ENCODE measurements at regions not wholly inside any gene's neighbourhood (a gene's known extent, or its start where the extent isn't known, plus 50 kb on each side); places are given as distances from the start of the nearest gene placed in this dataset.
"Not testable (repeated sequence)": the region's sequence is repeated elsewhere in the genome, so short reads cannot be mapped to it uniquely, and the experiment has no call there.

DNA sequence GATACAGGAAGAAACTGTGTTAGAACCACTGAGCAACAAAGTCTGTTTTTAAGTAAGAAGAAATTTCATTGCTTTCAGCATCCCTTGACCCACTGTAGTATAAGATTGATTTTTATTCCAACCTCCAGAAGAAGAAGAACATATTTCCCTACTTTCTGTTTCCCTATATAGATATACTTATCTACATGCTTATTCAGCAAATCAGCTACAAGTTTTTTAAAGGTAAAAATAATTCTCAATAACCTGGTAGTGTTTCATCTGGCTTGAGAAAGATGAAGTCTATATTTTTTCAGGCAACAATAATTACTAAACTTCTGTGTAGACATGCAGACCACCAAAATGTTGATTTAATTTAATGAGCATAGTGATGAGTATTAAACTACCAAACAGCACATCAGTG is 201.0 kb downstream of the OSTF1 start:
- DNase-seq, result no peak

DNA sequence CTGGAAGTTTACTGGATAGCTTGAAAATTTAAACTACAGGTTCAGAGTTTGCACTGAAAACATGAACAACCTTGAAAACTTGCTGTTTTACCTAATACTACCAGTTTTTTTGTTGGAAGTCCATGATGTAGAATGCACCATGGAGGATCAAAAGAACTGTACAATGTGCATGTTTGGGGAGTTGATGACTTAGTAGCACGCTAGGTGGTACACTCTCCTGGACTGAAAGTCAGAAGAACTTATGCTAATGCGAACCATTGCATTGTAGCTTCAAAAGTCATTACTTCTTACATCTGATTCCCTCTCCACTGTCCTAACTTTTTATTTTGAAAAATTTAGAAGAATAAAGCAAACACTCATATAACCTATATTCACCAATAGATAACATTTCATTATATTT is 211.0 kb downstream of the OSTF1 start:
- no peak for DNase-seq

DNA sequence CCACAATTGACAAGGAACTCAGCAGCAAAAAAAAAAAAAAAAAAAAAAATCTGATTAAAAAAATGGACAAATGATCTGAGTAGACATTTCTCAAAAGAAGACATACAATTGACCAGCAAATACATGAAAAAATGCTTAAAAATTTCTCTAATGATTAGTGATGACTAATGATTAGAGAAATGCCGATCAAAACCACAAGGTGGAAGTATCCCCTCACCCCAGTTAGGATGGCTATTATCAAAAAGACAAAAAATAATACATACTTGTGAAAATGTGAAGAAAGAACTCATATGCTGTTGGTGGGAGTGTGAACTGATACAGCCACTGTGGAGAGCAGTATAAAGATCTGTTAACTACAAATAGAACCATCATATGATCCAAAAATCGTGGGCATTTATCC is 245.3 kb downstream of the OSTF1 start:
- DNase-seq, result no peak

DNA sequence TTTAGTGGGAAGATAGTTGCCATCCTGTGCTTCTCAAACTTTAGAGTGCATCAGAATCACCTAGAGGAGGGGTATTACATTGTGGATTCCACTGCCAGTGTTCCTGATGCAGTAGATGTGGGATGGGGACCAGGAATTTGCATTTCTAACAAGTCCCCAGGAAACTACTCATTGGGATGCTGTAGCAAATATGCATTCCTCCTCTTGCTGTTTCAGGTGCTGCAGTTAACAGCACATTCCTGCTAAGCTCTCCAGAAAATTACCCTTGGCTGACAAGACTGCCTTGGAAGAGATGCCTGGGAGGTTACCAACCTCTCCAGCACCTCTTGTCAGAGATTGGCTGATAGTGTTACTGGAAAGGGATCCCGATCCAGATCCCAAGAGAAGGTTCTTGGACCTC is 270.5 kb downstream of the OSTF1 start:
- no peak for DNase-seq

DNA sequence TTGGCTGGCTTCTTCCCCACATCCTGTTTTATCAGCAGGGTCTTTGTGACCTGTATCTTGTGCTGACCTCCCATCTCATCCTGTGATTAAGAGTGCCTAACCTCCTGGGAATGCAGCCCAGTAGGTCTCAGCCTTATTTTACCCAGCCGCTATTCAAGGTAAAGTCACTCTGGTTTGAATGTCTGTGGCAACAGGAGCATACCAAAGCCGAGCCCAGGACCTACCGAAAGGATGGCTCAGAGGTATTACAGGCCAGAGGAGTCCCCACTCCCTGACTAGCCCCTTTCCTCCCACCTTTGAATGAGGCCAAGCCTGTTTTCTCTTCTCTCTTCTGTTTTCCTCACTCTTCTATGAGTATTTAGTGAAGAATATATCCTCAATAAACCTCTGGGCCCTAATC is 271.3 kb downstream of the OSTF1 start:
- DNase-seq, result no peak

DNA sequence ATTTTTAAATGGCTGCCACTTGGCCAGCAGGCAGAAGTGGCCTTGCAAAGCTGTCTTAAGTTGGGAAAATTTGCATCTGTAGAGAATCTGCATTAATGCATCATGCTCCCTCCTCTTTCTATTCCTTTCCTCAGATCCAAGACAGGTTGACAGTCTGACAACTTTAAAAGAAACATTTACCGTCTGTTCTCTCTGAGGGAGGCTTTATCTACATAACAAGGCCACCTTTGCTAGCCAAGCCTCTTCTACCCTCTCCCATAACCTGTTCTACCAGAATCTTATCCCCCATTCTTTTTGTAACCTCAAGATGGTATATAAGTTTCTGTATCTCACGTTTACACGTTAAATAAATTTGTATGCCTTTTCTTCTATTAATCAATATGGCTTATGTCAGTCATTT is 271.9 kb downstream of the OSTF1 start:
- no peak for DNase-seq

DNA sequence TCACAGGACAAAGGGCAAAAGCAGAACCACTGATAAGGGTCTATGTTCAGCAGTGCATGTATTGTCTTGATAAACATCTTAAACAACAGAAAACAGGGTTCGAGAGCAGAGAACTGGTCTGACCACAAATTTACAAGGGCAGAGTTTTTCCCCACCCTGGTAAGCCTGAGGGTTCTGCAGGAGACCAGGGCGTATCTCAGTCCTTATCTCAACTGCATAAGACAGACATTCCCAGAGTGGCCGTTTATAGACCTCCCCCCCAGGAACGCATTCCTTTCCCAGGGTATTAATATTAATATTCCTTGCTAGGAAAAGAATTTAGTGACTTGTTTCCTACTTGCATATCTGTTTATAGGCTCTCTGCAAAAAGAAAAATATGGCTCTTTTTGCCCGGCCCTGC is 274.1 kb downstream of the OSTF1 start:
- not testable (repeated sequence) for DNase-seq

DNA sequence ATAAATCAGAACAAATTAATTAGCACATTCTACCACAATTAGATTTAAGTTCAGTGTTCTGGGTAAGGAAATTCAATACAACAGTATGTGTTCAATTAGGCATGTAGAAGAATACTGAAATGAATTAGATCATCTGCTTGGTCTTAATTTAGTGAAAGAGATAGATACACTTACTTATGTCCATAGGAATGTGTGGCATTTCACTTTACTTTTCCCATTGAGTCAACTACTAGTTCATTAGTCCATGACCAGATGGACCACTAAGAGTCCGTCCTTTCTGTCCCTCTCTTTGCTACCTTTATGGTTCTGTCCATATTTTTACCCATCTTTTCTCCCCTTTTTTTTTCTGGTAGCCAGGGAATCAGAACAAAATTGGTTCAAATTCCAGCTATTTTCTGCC is 276.9 kb downstream of the OSTF1 start:
- DNase-seq, result no peak

DNA sequence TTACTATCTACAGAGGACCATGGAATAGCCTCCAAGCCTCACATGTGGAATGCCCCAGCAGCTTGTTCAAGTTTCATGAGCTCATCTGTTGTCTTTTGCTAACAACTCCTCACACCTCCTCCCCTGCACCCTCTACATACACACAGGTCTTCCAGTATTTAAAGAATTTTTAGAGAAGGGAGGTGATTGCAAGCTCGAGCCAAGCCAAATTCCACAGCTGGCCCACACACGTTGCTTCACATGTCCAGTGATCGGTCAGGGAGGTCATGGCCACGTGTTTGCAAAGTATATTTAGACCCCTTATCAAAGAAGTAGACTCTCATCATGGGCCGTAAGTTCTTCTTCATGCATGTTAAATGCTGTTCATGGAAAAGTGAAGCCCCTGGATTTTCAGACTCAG is 281.7 kb downstream of the OSTF1 start:
- DNase-seq, result no peak

DNA sequence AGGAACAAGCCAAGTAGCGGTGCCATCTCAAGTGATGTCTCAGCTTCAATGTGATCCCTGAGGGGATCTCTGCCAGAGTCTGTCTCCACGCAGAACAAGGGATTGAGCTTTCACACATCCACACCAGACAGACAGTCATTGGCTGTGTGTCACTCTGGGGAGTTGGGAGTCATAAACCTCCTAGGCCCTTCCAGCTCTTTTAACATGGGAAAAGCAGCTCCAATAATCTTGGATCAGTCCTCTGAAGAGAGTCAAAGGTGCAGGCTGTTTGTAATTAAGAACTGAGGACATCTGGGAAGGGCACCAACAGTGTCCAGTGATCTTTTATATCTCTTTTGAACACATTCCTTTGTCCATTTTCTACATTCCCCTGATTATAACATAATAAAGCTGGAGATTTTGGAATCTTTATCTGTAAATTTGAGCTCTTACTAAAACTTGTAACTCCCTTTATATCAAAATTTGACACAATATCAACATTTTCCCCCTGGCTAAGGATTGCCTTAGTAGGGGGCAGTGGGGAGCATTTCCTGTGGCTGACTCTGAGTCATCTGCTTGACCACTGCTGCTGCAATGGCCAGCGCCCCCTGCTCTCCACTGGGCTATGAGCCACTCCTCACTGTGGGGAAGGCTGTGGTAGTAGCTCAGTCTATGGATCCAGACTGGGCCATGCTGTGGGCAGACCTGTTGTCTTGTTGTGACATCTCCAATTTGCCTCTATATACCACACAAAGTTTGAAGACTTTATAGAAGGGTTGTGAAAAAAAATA is 284.4 kb downstream of the OSTF1 start:
- no peak for DNase-seq

DNA sequence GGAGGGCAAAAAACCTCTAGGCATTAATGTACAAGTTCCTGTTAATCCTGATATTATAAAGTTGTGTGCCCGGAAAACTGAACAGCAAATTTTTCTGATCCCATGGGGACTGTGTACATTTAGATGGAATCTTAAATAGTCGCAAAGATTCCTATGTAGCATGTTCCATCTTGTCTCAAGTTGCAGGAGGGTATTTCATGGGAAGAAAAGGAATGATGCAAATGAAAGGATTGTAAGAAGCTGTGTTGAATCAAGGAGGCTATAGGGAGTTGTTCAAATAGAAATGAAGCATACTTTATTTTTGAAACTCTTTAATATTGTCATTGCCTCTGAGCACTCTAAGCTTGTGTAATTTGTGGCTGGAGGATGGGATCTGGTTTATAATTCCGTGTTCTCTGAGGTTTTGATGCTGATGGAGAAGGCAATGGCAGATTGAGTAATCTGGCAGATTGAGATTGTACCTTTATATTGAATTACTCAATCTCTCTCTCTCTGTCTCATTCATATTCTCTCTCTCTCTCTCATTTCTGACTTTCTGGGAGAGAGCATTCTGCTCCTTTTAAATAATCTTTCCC is 288.5 kb downstream of the OSTF1 start:
- no peak for DNase-seq

DNA sequence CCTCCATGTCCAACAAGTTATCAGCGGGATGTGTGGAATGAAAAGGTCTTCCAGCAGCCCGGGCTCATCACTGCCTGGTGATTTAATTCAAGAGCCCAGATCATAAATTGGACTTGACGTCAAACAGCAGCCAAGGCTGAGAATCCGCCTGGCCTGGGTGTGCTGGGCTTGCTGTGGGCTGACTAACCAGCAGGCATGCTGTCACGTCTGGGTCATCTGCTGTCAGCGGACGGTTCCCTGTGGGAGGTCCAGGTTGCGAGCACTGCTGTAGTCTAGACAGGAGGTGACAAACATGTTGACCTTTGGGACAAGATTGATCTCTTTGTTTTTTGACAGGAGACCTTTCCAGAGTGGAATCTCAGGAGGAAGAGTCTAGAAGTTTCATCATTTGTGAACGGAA is 289.7 kb downstream of the OSTF1 start:
- no peak for DNase-seq

DNA sequence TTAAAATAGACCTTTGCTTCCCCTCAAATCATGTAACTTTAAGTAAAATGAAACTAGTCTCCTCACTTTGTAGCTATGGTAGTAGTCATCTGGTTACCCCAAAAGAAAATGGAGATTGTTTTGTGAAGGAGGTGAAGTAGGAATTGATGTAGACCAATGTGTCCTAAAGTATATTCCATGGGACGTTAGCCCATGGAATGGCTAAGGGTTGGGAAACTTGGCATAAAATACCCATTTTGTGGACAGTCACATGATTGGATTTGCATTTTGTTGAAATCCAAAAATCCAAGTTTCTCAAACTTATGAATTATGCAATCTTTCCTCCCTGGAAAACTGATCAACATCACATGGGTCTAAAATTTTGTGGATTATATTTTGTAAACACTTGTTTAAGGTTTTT is 290.6 kb downstream of the OSTF1 start:
- DNase-seq, result no peak

DNA sequence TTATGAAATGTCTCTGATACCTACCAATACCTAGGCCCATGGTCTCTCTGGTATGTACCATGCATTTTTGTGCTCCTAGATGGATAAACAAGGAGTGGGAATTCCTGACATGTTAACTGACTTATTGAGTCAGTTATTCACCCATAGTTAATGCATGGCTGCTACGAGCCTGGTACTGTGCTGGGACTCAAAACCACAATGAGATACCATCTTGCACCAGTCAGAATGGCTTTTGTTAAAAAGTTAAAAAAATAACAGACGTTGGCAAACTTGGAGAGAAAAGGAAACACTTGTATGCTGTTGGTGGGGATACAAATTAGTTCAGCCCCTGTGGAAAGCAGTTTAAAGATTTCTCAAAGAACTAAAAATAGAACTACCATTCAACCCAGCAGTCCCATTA is 293.8 kb downstream of the OSTF1 start:
- DNase-seq, result no peak

DNA sequence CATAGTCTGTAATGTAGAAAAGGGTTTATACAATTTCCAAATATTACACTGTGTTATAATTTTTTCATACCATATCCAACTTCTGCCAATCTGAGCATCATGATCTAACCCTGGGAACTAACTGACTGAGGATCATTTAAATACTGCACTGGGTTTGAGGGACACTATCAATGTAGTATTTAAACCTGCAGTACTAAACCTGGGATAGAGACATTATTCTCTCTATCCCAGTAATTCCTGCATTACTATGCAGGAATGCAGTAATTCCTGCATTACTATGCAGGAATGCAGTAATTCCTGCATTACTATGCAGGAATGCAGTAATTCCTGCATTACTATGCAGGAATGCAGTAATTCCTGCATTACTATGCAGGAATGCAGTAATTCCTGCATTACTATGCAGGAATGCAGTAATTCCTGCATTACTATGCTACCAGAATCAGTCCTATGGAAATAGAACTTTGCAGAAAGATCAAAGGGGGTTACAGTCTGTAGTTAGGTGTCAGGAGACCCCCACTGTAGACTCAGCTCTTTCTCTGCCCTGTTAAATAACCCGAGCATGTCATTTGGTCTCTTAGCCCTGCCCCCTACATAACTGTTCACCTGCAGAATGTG is 295.2 kb downstream of the OSTF1 start:
- not testable (repeated sequence) for DNase-seq

DNA sequence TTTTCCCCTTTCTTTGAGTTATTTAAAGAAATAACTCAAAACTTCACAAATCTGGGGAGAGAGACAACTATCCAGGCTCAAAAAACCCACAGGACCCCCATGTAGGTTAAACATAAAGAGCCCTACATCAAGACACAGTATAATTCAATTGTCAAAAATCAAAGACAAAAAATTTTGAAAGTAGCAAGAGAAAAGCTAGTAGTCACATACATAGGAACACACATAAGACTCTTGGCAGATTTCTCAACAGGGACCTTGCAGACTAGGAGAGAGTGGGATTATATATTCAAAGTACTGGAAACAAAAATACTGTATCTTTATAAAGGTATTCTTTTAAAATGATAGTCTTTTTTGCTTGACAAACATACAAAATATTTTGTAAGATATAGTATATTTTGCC is 296.9 kb downstream of the OSTF1 start:
- DNase-seq, result no peak

DNA sequence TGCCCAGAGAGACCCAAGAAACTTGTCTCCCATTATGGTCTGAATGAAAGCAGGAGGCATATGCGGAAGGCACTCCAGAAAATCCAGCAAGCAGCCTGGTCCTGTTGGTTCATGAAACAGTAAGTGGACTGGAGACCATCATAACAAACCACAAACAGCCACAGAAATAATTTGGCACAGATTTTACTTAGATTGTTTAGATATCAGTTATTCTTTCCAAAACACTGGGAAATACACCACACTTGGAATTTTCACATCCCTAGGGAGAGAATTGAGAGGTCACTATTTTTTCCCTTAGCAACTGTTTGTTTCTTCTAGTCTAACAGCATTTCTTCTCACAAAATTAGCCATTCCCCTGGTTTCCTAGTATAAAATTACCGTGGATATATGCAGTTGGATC is 300.8 kb downstream of the OSTF1 start:
- DNase-seq, result no peak

DNA sequence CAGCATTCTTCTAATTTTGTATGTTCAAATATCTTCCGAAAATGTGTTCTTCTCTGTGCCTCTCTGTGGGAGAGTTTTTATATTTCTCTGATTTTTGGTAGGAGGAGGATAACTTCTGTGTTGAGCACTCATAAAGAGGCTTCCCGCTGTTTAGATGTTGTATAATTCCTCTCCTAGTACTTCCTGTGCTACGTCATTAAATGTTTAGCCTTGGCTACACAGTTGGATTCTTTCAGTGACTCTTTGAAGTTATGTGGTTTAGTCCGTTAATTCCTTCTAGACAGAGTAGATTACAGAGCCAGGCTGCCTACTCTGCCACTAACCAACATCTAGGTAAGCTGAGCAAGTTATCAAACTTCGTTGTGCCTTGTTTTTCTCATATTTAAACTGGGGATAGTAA is 302.6 kb downstream of the OSTF1 start:
- no peak for DNase-seq

DNA sequence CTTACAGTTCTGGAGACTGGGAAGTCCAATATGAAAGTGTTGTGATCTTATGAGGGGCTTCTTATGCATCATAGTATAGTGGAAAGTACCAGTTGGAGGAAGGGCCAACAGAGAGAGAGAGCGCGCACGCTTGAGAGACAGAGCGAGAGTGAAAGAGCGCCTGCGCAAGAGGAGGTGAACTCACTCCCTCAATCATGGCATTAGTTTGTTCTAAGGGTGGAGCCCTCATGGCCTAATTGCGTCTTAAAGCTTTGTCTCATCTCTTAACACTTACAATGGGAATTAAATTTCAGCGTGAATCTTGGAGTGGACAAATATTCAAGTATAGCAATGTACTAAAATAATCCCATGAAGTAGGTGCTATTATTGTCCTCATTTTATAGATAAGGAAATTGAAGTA is 303.2 kb downstream of the OSTF1 start:
- DNase-seq, result no peak

DNA sequence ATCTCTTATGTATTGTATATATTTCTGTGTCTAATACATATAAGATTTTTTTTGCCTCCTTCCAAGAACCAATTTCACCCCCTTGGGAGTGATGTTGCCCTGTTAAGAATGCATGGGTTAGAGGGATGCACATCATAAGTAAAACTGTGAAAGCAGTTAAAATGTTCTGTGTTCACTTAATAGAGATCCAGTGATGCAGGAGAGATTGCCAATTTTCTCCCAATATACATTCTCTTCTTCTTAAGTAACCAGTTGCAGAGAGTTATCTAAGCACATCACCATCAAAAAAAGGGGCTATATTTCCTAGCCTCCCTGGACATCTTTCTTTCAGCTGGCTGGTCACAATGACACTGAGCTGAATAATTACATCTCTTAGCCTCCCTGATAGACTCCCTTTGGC is 307.0 kb downstream of the OSTF1 start:
- DNase-seq, result no peak

DNA sequence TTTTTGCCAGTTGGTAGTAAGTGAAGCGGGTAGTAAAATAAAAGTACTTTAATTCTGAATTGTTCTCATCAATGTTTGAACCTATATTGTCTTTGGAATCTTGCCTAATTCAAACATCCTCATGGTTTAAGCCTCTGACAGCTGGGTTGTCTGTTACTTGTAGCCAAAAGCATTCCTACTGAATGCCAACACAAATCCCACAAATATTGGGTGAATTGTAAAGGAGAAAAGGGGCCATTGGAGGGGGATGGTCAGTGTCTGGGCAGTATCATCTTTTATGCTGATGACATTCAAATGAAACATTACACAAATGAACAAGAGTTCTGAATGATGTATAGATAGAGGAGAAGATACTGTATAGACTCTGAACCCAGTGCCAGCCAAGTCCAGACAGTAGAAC is 309.5 kb downstream of the OSTF1 start:
- no peak for DNase-seq

DNA sequence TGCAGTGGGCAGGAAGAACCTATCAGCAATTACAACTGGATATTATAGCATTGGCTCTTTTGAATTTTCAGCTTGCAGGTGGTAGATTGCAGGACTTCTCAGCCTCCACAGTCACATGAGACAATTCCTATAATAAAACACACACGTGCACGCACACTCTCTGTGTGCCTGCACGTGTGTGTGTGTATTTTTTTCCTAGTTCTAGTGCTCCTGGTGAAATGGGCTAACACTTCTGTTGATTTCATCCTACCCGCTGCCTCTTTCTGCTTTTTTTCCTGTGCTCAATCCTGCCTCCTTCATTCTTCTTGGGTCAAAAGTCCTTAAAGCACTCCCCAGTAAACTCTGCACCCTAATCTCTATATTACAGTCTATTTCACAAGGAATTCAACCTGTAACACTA is 320.1 kb downstream of the OSTF1 start:
- no peak for DNase-seq

DNA sequence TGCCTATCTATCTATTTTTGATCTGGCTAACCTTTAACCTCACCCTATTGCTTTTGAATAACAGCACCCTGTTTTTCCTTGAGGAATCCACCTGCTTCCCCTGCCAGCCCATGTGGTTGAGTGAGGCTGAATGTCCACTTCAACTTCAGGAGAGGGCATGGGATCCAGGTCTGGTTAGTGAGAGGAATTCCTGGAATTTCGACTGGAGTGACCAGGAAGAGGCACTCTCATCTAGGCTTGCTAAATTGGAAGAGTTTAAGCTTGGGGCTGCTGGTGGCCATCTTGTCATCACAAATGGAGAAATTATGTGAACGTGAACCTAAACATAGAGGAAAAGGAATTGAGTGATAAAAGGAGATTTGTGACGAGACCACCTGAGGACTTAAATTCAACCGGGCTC is 322.1 kb downstream of the OSTF1 start:
- no peak for DNase-seq

DNA sequence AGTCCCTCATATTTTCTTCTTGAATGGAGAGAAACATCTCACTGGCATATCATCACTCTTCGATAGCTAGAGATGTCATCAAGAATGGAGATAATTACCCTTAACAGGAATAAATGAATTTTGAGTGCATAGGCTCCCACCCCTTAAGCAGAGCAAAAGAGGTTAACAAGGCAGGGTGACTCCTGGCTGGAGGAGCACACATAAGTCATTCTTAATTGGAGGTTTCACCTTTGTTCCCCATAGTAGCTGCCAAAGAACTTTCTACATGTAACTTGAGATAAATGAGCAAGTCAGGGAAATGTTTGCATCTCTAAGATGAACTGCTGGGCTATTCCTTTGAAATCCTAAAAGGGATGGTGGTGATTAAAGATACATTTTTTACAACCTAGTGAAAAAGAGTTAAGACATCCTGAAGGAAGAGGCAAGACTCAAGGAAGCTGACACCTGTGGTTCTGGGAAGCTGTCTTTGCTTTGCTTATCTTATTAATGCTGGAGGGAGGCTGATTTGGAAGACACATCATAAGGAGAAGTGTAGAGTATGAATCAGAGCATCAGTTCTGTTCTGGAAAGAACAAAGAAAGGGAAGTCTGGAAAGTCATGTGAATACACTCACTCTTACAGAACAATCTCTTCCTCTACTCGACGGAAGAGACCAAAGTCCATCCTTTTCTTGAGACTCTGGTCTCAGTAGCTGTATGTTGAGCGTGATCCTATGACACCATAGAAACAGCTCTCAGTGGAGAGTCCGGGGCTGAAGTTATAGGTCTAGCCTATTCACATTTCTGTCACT is 326.3 kb downstream of the OSTF1 start:
- DNase-seq, result no peak

All from right forelimb (tissue), 1 donor.